K562 (cell line): ENCODE measurements at regions not wholly inside any gene's neighbourhood (a gene's known extent, or its start where the extent isn't known, plus 50 kb on each side); places are given as distances from the start of the nearest gene placed in this dataset.

Experiments
- ATAC-seq: fragments of 200-7000 bp; cut with Tn5 transposase; 3 replicates; pipeline ENCODE4 v1.9.1; 2020; ENCODE audit warnings: moderate library complexity
- BruUV-seq: library from RNA; stranded (reverse); fragments of 400-500 nt; replicated peaks from 2 replicates; lab custom pipeline; 2021; lab: Mats Ljungman, UMichigan
- CTCF ChIA-PET: fragments of 300-600 bp; formaldehyde crosslinking; extraction: SDS; loops from one replicate; lab custom pipeline; 2021; ENCODE audit warnings: low intra/inter-chr PET ratio; lab: Yijun Ruan, JAX
- POLR2A ChIA-PET: fragments of 300-600, 350-650 bp; sonication (Branson Sonifier 250); formaldehyde crosslinking; extraction: SDS; loops from one replicate; lab custom pipeline; 2021; ENCODE audit warnings: antibody characterized with exemption, inconsistent platforms; lab: Yijun Ruan, JAX
- DNase-seq, 4 experiments: peaks; one replicate each; pipeline versions ENCODE4 v3.0.0 to v3.0.0-alpha.2; 2011 to 2018; ENCODE audit warnings: low spot score in 3 of 4, mixed read lengths in 3 of 4; ENCODE audit errors: extremely low read depth in 1 of 4
- FAIRE-seq: peaks from 2 replicates; lab custom pipeline; 2011; peaks lifted over from hg19 to GRCh38; lab: Jason Lieb, UNC
- H2AFZ ChIP-seq: 2 replicates; pipeline ENCODE4 v1.6.0; 2011; ENCODE audit warnings: low read depth, low read length, control low read depth, inconsistent platforms
- H3K27ac ChIP-seq: fragments of 200-600 bp; 3 replicates; pipeline ENCODE4 v1.8.0; 2011; ENCODE audit warnings: low read depth, mild to moderate bottlenecking, control low read depth, inconsistent platforms, low read length, moderate library complexity, mixed read lengths; ENCODE audit errors: extremely low read depth
- H3K27me3 ChIP-seq, 2 experiments: fragments of 300-600 bp in 1 of 2; 2 replicates in 1 of 2; 3 replicates in 1 of 2; pipeline versions ENCODE4 v1.6.0 to v1.8.0; 2011; ENCODE audit warnings: inconsistent platforms in 2 of 2, low read length in 2 of 2, mild to moderate bottlenecking in 1 of 2, mixed read lengths in 1 of 2, moderate library complexity in 1 of 2; ENCODE audit not compliant: control insufficient read depth in 2 of 2, insufficient read depth in 2 of 2
- H3K36me3 ChIP-seq: fragments of 300-600 bp; 3 replicates; pipeline ENCODE4 v1.8.0; 2011; ENCODE audit warnings: mild to moderate bottlenecking, low read length, inconsistent platforms; ENCODE audit not compliant: control insufficient read depth, insufficient read depth
- H3K4me1 ChIP-seq, 2 experiments: fragments of 200-600 bp in 1 of 2; replicated peaks in 1 of 2; 2 replicates in 1 of 2; 3 replicates in 1 of 2; pipeline versions ENCODE4 v1.5.1 to v1.8.0; 2011; ENCODE audit warnings: inconsistent platforms in 2 of 2, low read length in 2 of 2, mild to moderate bottlenecking in 1 of 2, mixed read lengths in 1 of 2, moderate library complexity in 1 of 2; ENCODE audit not compliant: control insufficient read depth in 2 of 2, insufficient read depth in 2 of 2
- H3K4me2 ChIP-seq: 2 replicates; pipeline ENCODE4 v1.6.1; 2011; ENCODE audit warnings: low read length, control low read depth, inconsistent platforms, mixed read lengths; ENCODE audit not compliant: insufficient read depth
- H3K4me3 ChIP-seq: fragments of 200-600 bp; sonication (generic), shearing (Covaris generic); 2 replicates; pipeline ENCODE4 v1.5.1; 2016; ENCODE audit warnings: control low read depth, inconsistent platforms
- H3K79me2 ChIP-seq: fragments of 200-600 bp; 3 replicates; pipeline ENCODE4 v1.8.0; 2011; ENCODE audit warnings: low read length, inconsistent platforms; ENCODE audit not compliant: control insufficient read depth, insufficient read depth
- H3K9ac ChIP-seq, 2 experiments: 2 replicates each; pipeline versions ENCODE4 v1.6.0 to v1.6.1; 2011; ENCODE audit warnings: low read depth in 2 of 2, low read length in 2 of 2, control low read depth in 1 of 2, inconsistent platforms in 1 of 2, mild to moderate bottlenecking in 1 of 2, mixed read lengths in 1 of 2; ENCODE audit not compliant: insufficient read depth in 1 of 2
- H3K9me1 ChIP-seq: one replicate; pipeline ENCODE4 v1.6.0; 2011; ENCODE audit warnings: inconsistent platforms, mild to moderate bottlenecking, low read length, moderate library complexity; ENCODE audit not compliant: control insufficient read depth, insufficient read depth
- H3K9me3 ChIP-seq: replicated peaks from 2 replicates; pipeline ENCODE4 v1.5.1; 2011; ENCODE audit warnings: low read depth, low read length, inconsistent platforms; ENCODE audit not compliant: control insufficient read depth, insufficient read depth
- H4K20me1 ChIP-seq: replicated peaks from 2 replicates; pipeline ENCODE4 v1.6.1; 2011; ENCODE audit warnings: low read length, inconsistent platforms, mixed read lengths; ENCODE audit not compliant: control insufficient read depth, insufficient read depth
- BDP1 ChIP-seq: IDR thresholded peaks from 3 replicates; pipeline ENCODE4 v1.6.1; 2011; ENCODE audit not compliant: insufficient read length, insufficient read depth
- ELK1 ChIP-seq: sonication (generic); formaldehyde crosslinking; IDR thresholded peaks from 2 replicates; pipeline ENCODE4 v1.8.1; 2022; ENCODE audit warnings: missing genetic modification reagents
- FOXA3 ChIP-seq, 2 experiments: fragments of 450-650 bp in 1 of 2; sonication (generic) in 1 of 2; formaldehyde crosslinking; IDR thresholded peaks in 1 of 2; conservative IDR thresholded peaks in 1 of 2; 2 replicates each; pipeline versions ENCODE4 v1.4.0 to v1.8.0; 2020 to 2022; ENCODE audit warnings: mild to moderate bottlenecking in 2 of 2, missing genetic modification reagents in 1 of 2
- HNRNPK ChIP-seq: fragments of 200-400 bp; formaldehyde crosslinking; IDR thresholded peaks from one replicate; pipeline ENCODE4 v1.6.1; 2018; ENCODE audit warnings: mild to moderate bottlenecking, low read depth, low read length; ENCODE audit not compliant: poor library complexity, severe bottlenecking
- IRF1 ChIP-seq: sonication (generic); formaldehyde crosslinking; IDR thresholded peaks from 2 replicates; pipeline ENCODE4 v1.8.0; 2022; ENCODE audit warnings: missing genetic modification reagents, mild to moderate bottlenecking, borderline replicate concordance
- THAP7 ChIP-seq: fragments of 250-450 bp; sonication (Bioruptor Pico); IDR thresholded peaks from 2 replicates; pipeline ENCODE4 v1.5.0; 2021
- USF2 ChIP-seq: sonication (generic); formaldehyde crosslinking; IDR thresholded peaks from 2 replicates; pipeline ENCODE4 v1.5.0; 2020; ENCODE audit warnings: missing genetic modification reagents
- ZBTB40 ChIP-seq, 2 experiments: fragments of 450-650 bp in 1 of 2; sonication (generic) in 1 of 2; formaldehyde crosslinking in 1 of 2; IDR thresholded peaks; 2 replicates each; pipeline versions ENCODE4 v1.7.1 to v1.9.0; 2016 to 2022; ENCODE audit warnings: inconsistent platforms in 1 of 2, mild to moderate bottlenecking in 1 of 2, missing genetic modification reagents in 1 of 2
- WGBS: fragments of 100-300 bp; shearing (Covaris generic); methylation state at CpG from one replicate; pipeline ENCODE4 v1.1.6; 2016; ENCODE audit warnings: low coverage, mixed read lengths; ENCODE audit not compliant: insufficient coverage; ENCODE audit errors: missing lambda C conversion rate; 5-methylcytosine and 5-hydroxymethylcytosine counted together
- in situ Hi-C: fragments of 300-500 bp; cut with MboI; formaldehyde crosslinking; loops from 4 replicates; pipeline ENCODE4 v1.15.0; 2018; ENCODE audit warnings: inconsistent platforms, mixed read lengths
- intact Hi-C: fragments of 100-400 bp; cut with micrococcal nuclease; formaldehyde crosslinking; loops from 2 replicates; pipeline ENCODE4 v1.14.2; 2022

GRCh38 chr10:94149702-94150101 lies 156.0 kb downstream of the PLCE1 start:
- no peaks in the 10 kb centered on the region for H3K4me1 ChIP-seq
- no TSS peak for BruUV-seq
- FAIRE-seq = no peak
- H3K4me2 ChIP-seq = no peak overlapping the region
- H3K27ac ChIP-seq = no peak overlapping the region
- DNase-seq = no peak
- no peak overlapping the region for H3K4me3 ChIP-seq
- no peaks in the 10 kb centered on the region for H3K9me1 ChIP-seq
- no peaks in the 10 kb centered on the region for H3K79me2 ChIP-seq
- intact Hi-C loops (no loop called here), in situ Hi-C loops (no loop called here)
- ATAC-seq = no peak
- no peak overlapping the region for H3K9ac ChIP-seq
- CTCF ChIA-PET = no interaction called here
- H3K36me3 ChIP-seq = no peaks in the 10 kb centered on the region
- H2AFZ ChIP-seq = no peak overlapping the region
- POLR2A ChIA-PET = no interaction called here
- no peaks in the 10 kb centered on the region for H4K20me1 ChIP-seq
- WGBS = 0% methylated on average over 2 of the region's 2 CpGs
- no peaks in the 10 kb centered on the region for H3K9me3 ChIP-seq
- no peaks in the 10 kb centered on the region for H3K27me3 ChIP-seq
- TF ChIP-seq ELK1 = no peak
- no peak for TF ChIP-seq USF2 (CRISPR knock-in tag)
- TF ChIP-seq BDP1 = no peak
- TF ChIP-seq FOXA3 (CRISPR knock-in tag; conservative IDR thresholded peaks at IDR 0.05 in 1 of 2, IDR thresholded peaks at IDR 0.05 in 1 of 2) = no peak
- no peak for TF ChIP-seq IRF1 (CRISPR knock-in tag)
- TF ChIP-seq HNRNPK = no peak
- no peak for TF ChIP-seq THAP7 (CRISPR knock-in tag)
- no peak for TF ChIP-seq ZBTB40 (IDR thresholded peaks at IDR 0.05)
- TF ChIP-seq ZBTB40 (CRISPR knock-in tag; IDR thresholded peaks at IDR 0.05) = no peak
